MCF 10A (cell line): ENCODE measurements at regions not wholly inside any gene's neighbourhood (a gene's known extent, or its start where the extent isn't known, plus 50 kb on each side); places are given as distances from the start of the nearest gene placed in this dataset.

Experiments used
- BruUV-seq: library from RNA; stranded (reverse); fragments of 400-500 nt; replicated peaks from 2 replicates; lab custom pipeline; 2021; lab: Mats Ljungman, UMichigan
- CTCF ChIA-PET: fragments of 300-600 bp; sonication (Branson Sonifier 250); formaldehyde crosslinking; extraction: SDS; loops from one replicate; lab custom pipeline; 2021; ENCODE audit warnings: antibody characterized with exemption, inconsistent platforms; lab: Yijun Ruan, JAX
- POLR2A ChIA-PET: fragments of 300-600, 350-650 bp; sonication (Branson Sonifier 250); formaldehyde crosslinking; extraction: SDS; loops from one replicate; lab custom pipeline; 2020; ENCODE audit warnings: antibody characterized with exemption, inconsistent platforms; lab: Yijun Ruan, JAX
- DNase-seq: peaks from one replicate; pipeline ENCODE4 v3.0.0-alpha.2; 2018; ENCODE audit not compliant: unreplicated experiment
- H3K27ac Mint-ChIP-seq: one replicate; pipeline ENCODE4 v1.8.0; 2022; ENCODE audit warnings: mild to moderate bottlenecking, low read depth, mixed read lengths; ENCODE audit not compliant: unreplicated experiment
- H3K27me3 Mint-ChIP-seq: one replicate; pipeline ENCODE4 v1.8.0; 2022; ENCODE audit warnings: mixed read lengths; ENCODE audit not compliant: insufficient read depth, unreplicated experiment
- H3K36me3 Mint-ChIP-seq: one replicate; pipeline ENCODE4 v1.8.0; 2022; ENCODE audit warnings: mild to moderate bottlenecking, moderate library complexity, mixed read lengths; ENCODE audit not compliant: insufficient read depth, unreplicated experiment
- H3K4me1 Mint-ChIP-seq: one replicate; pipeline ENCODE4 v1.8.0; 2022; ENCODE audit warnings: mixed read lengths; ENCODE audit not compliant: insufficient read depth, unreplicated experiment
- H3K4me3 Mint-ChIP-seq: one replicate; pipeline ENCODE4 v1.8.0; 2022; ENCODE audit warnings: mild to moderate bottlenecking, moderate library complexity, mixed read lengths; ENCODE audit not compliant: unreplicated experiment
- H3K9me3 Mint-ChIP-seq: one replicate; pipeline ENCODE4 v1.8.0; 2022; ENCODE audit warnings: mixed read lengths; ENCODE audit not compliant: unreplicated experiment
- intact Hi-C: fragments of 100-400 bp; cut with micrococcal nuclease; formaldehyde crosslinking; loops from 2 replicates; pipeline ENCODE4 v1.14.1; 2022
- TF ChIP-seq, protein P1 (sequence below): fragments of 200-600 bp; IDR thresholded peaks from one replicate; pipeline ENCODE4 v1.8.0; 2022; ENCODE audit warnings: antibody characterized with exemption, mild to moderate bottlenecking; ENCODE audit not compliant: unreplicated experiment

DNA sequence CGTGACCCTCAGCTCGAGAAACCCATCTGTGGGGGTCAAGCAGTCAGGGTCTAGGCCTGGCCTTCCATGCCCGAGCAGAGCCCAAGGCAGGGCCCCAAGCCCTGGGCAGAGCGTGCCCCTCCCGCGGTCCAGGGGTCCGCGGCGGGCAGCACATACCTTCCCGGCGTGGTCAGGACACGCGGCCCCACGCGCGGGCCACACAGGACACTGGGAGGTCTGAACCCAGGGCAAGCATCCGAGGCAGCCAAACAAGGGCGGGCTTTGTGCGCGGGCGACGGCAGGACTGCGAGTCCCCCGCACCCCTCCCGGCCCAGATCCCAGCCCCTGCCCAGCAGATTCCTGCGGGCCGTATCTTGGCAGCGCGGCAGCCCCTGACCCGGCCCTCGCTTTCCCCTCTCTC, 61.6 kb upstream of the ACAN start:
- H3K27ac Mint-ChIP-seq: no peak overlapping the region
- no peak overlapping the region for H3K4me3 Mint-ChIP-seq
- no peaks in the 10 kb centered on the region for H3K36me3 Mint-ChIP-seq
- no peaks in the 10 kb centered on the region for H3K9me3 Mint-ChIP-seq
- H3K27me3 Mint-ChIP-seq: peaks cover 11% of the 10 kb centered on the region
- POLR2A ChIA-PET: no interaction called here
- intact Hi-C loops: no loop called here
- CTCF ChIA-PET: interaction anchor here (0.6 kb wide), 1 partner anchor 22 kb away, joined by 3 read pairs; no protein-coding TSS in a partner anchor
- no TSS peak for BruUV-seq
- peaks cover 16% of the 10 kb centered on the region for H3K4me1 Mint-ChIP-seq
- TF ChIP-seq, protein P1, sequence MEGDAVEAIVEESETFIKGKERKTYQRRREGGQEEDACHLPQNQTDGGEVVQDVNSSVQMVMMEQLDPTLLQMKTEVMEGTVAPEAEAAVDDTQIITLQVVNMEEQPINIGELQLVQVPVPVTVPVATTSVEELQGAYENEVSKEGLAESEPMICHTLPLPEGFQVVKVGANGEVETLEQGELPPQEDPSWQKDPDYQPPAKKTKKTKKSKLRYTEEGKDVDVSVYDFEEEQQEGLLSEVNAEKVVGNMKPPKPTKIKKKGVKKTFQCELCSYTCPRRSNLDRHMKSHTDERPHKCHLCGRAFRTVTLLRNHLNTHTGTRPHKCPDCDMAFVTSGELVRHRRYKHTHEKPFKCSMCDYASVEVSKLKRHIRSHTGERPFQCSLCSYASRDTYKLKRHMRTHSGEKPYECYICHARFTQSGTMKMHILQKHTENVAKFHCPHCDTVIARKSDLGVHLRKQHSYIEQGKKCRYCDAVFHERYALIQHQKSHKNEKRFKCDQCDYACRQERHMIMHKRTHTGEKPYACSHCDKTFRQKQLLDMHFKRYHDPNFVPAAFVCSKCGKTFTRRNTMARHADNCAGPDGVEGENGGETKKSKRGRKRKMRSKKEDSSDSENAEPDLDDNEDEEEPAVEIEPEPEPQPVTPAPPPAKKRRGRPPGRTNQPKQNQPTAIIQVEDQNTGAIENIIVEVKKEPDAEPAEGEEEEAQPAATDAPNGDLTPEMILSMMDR: no peak
- DNase-seq: no peak

DNA sequence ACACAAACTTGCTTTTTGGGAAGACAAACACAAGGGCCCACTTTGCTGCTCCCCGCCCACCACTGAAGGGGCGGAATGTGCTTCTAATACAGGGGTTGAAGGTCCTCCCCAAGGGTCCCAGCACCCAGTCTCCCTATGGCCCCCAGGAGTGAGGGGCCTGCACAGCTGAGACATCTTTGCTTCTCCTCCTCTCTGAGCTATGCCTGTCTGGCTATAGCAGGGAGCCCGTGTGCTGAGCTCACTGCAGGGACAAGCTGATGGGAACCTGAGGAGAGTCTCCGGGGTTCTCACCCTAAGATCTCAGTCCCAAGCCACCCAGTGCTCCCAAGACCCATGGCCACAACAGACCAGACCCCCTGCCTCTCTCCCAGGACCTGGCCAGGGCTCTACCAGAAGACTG, 61.1 kb upstream of the ACAN start:
- POLR2A ChIA-PET: no interaction called here
- CTCF ChIA-PET: interaction anchor here (0.6 kb wide), 2 partner anchors 22 to 39 kb away, joined by 3 read pairs; no protein-coding TSS in a partner anchor
- no peak for DNase-seq
- Mint-ChIP-seq H3K27ac (no peak overlapping the region), H3K4me3 (no peak overlapping the region), H3K27me3 (peaks cover 11% of the 10 kb centered on the region), H3K4me1 (peaks cover 16% of the 10 kb centered on the region), H3K36me3 (no peaks in the 10 kb centered on the region), H3K9me3 (no peaks in the 10 kb centered on the region)
- TF ChIP-seq, protein P1: no peak
- BruUV-seq: no TSS peak
- intact Hi-C loops: no loop called here

DNA sequence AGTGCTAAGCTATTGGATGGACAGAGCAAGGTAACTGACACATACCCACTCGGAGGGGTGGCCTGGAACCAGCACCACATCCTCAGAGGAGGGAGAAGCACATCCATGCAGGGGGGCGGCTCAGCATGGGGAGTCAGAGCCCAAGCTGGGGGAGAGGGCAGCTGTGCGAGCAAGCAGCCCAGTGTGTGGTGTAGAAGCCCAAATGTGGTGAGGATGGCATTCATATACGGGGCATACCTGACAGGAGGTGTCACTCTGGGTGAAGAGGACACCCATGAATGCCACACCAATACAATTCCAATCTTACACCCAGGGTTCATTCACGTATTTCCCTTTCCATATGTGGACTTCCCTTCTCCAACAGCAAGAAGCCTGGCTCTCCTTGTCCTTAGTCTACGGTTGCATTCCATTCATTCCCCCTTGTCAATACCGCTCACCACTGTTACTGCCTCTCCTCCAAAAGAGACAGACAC, 58.7 kb upstream of the ACAN start:
- intact Hi-C loops: no loop called here
- peaks cover 11% of the 10 kb centered on the region for H3K27me3 Mint-ChIP-seq
- ChIA-PET POLR2A (no interaction called here), CTCF (interaction anchor here (0.8 kb wide), 1 partner anchor 153 kb away, joined by 3 read pairs; no protein-coding TSS in a partner anchor)
- TF ChIP-seq, protein P1: no peak
- H3K9me3 Mint-ChIP-seq: no peaks in the 10 kb centered on the region
- no peak for DNase-seq
- H3K27ac Mint-ChIP-seq: no peak overlapping the region
- BruUV-seq: no TSS peak
- peaks cover 16% of the 10 kb centered on the region for H3K4me1 Mint-ChIP-seq
- no peak overlapping the region for H3K4me3 Mint-ChIP-seq
- H3K36me3 Mint-ChIP-seq: no peaks in the 10 kb centered on the region

DNA sequence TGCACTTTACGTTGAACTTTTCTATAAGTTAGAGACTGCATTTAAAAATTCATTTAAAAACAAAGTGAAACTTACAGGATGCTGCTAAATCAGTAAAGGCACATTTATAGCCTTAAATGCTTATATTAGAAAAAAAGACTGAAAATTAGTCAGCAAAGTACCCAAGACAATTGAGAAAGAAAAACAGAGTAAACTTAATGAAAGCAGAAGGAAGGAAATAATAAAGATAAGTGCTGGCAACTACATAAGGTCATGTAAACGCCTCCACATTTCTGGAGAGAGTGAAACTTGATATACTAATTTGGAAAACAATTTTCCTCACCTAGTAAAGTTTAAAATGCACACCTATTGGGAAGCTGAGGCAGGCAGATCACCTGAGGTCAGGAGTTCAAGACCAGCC, 58.2 kb upstream of the ACAN start:
- intact Hi-C loops: no loop called here
- no TSS peak for BruUV-seq
- DNase-seq: no peak
- TF ChIP-seq, protein P1: no peak
- Mint-ChIP-seq H3K4me1 (peaks cover 16% of the 10 kb centered on the region), H3K27me3 (peaks cover 12% of the 10 kb centered on the region), H3K27ac (no peak overlapping the region), H3K4me3 (no peak overlapping the region), H3K36me3 (no peaks in the 10 kb centered on the region), H3K9me3 (no peaks in the 10 kb centered on the region)
- ChIA-PET CTCF (interaction anchor here (0.8 to 0.9 kb wide), 2 partner anchors 62 to 152 kb away, joined by 3 to 4 read pairs; no protein-coding TSS in a partner anchor), POLR2A (no interaction called here)
